IPS-18c (cell line): ENCODE measurements at regions not wholly inside any gene's neighbourhood (a gene's known extent, or its start where the extent isn't known, plus 50 kb on each side); places are given as distances from the start of the nearest gene placed in this dataset.
"Not testable (repeated sequence)": the region's sequence is repeated elsewhere in the genome, so short reads cannot be mapped to it uniquely, and the experiment has no call there.

Experiments
- H3K4me3 ChIP-seq: 2 replicates; pipeline ENCODE4 v1.7.0; 2013; ENCODE audit warnings: low read depth, mild to moderate bottlenecking, low read length, moderate library complexity; ENCODE audit not compliant: insufficient read depth
- H3K9me3 ChIP-seq: one replicate; pipeline ENCODE4 v1.6.1; 2013; ENCODE audit warnings: mild to moderate bottlenecking, low read length, moderate library complexity; ENCODE audit not compliant: control insufficient read depth, insufficient read depth

GRCh38 chr6:21282360-21282759 lies 311.2 kb upstream of the SOX4 start:
- H3K9me3 ChIP-seq, H3K4me3 ChIP-seq: not testable (repeated sequence)

GRCh38 chr6:21284166-21284565 lies 309.4 kb upstream of the SOX4 start:
- H3K4me3 ChIP-seq, result no peak overlapping the region
- H3K9me3 ChIP-seq, result peaks cover 2% of the 10 kb centered on the region

GRCh38 chr6:21284706-21285105 lies 308.8 kb upstream of the SOX4 start:
- peaks cover 2% of the 10 kb centered on the region for H3K9me3 ChIP-seq
- H3K4me3 ChIP-seq, result no peak overlapping the region

- Histone ChIP-seq H3K4me3 (no peak overlapping the region), H3K9me3 (no peaks in the 10 kb centered on the region)
Measured at GRCh38 chr6:21294144-21294543, 299.4 kb upstream of the SOX4 start.

- no peak overlapping the region for H3K4me3 ChIP-seq
- H3K9me3 ChIP-seq, result no peaks in the 10 kb centered on the region
Measured at GRCh38 chr6:21295506-21296240, 297.9 kb upstream of the SOX4 start.

- no peak overlapping the region for H3K4me3 ChIP-seq
- no peaks in the 10 kb centered on the region for H3K9me3 ChIP-seq
Measured at GRCh38 chr6:21297665-21298064, 295.9 kb upstream of the SOX4 start.

- H3K9me3 ChIP-seq, result no peaks in the 10 kb centered on the region
Measured at GRCh38 chr6:21299216-21299615, 294.3 kb upstream of the SOX4 start.

GRCh38 chr6:21300439-21300838 lies 293.1 kb upstream of the SOX4 start:
- no peak overlapping the region for H3K4me3 ChIP-seq
- no peaks in the 10 kb centered on the region for H3K9me3 ChIP-seq

More at GRCh38 chr6:21299216-21299615, 294.3 kb upstream of the SOX4 start:
- no peak overlapping the region for H3K4me3 ChIP-seq

- H3K4me3 ChIP-seq, result no peak overlapping the region
- no peaks in the 10 kb centered on the region for H3K9me3 ChIP-seq
Measured at GRCh38 chr6:21305893-21306332, 287.6 kb upstream of the SOX4 start.

GRCh38 chr6:21306546-21306945 lies 287.0 kb upstream of the SOX4 start:
- H3K4me3 ChIP-seq, result no peak overlapping the region
- H3K9me3 ChIP-seq, result no peaks in the 10 kb centered on the region

GRCh38 chr6:21309807-21310221 lies 283.7 kb upstream of the SOX4 start:
- no peak overlapping the region for H3K4me3 ChIP-seq
- H3K9me3 ChIP-seq, result no peaks in the 10 kb centered on the region

GRCh38 chr6:21310568-21311140 lies 282.9 kb upstream of the SOX4 start:
- Histone ChIP-seq H3K4me3 (no peak overlapping the region), H3K9me3 (no peaks in the 10 kb centered on the region)

- Histone ChIP-seq H3K4me3 (no peak overlapping the region), H3K9me3 (no peaks in the 10 kb centered on the region)
Measured at GRCh38 chr6:21312118-21312517, 281.4 kb upstream of the SOX4 start.

GRCh38 chr6:21317642-21318041 lies 275.9 kb upstream of the SOX4 start:
- no peak overlapping the region for H3K4me3 ChIP-seq
- H3K9me3 ChIP-seq, result no peaks in the 10 kb centered on the region

- H3K9me3 ChIP-seq, result peaks cover 2% of the 10 kb centered on the region
- no peak overlapping the region for H3K4me3 ChIP-seq
Measured at GRCh38 chr6:21321076-21321475, 272.5 kb upstream of the SOX4 start.

GRCh38 chr6:21321531-21321930 lies 272.0 kb upstream of the SOX4 start:
- peaks cover 2% of the 10 kb centered on the region for H3K9me3 ChIP-seq

GRCh38 chr6:21323577-21323976 lies 270.0 kb upstream of the SOX4 start:
- H3K4me3 ChIP-seq, result no peak overlapping the region
- peaks cover 2% of the 10 kb centered on the region for H3K9me3 ChIP-seq

More at GRCh38 chr6:21321531-21321930, 272.0 kb upstream of the SOX4 start:
- H3K4me3 ChIP-seq, result no peak overlapping the region

- Histone ChIP-seq H3K4me3 (no peak overlapping the region), H3K9me3 (peaks cover 2% of the 10 kb centered on the region)
Measured at GRCh38 chr6:21325201-21325856, 268.2 kb upstream of the SOX4 start.
